OCI-LY1 (cell line): ENCODE measurements at regions not wholly inside any gene's neighbourhood (a gene's known extent, or its start where the extent isn't known, plus 50 kb on each side); places are given as distances from the start of the nearest gene placed in this dataset.

Experiments used
- H2AFZ ChIP-seq: fragments of 200-600 bp; sonication (generic), shearing (Covaris generic); 2 replicates; pipeline ENCODE4 v1.6.0; 2014; ENCODE audit warnings: antibody characterized with exemption, mild to moderate bottlenecking, low read length
- H3F3A ChIP-seq: fragments of 200-600 bp; sonication (generic), shearing (Covaris generic); 2 replicates; pipeline ENCODE4 v1.6.0; 2014; ENCODE audit warnings: mild to moderate bottlenecking, antibody characterized with exemption, low read length, moderate library complexity; ENCODE audit not compliant: insufficient read depth
- H3K27ac ChIP-seq: fragments of 200-600 bp; sonication (generic); 2 replicates; pipeline ENCODE4 v1.5.1; 2014; ENCODE audit warnings: low read length, mixed run types, mild to moderate bottlenecking, low read depth; ENCODE audit not compliant: poor library complexity, severe bottlenecking
- H3K27me3 ChIP-seq: fragments of 200-600 bp; sonication (generic); 2 replicates; pipeline ENCODE4 v1.6.0; 2014; ENCODE audit warnings: antibody characterized with exemption, mild to moderate bottlenecking, low read length, moderate library complexity; ENCODE audit not compliant: insufficient read depth
- H3K36me3 ChIP-seq: fragments of 200-600 bp; sonication (generic); 2 replicates; pipeline ENCODE4 v1.6.1; 2014; ENCODE audit warnings: mild to moderate bottlenecking, antibody characterized with exemption, low read length, moderate library complexity, mixed read lengths; ENCODE audit not compliant: insufficient read depth
- H3K4me1 ChIP-seq: fragments of 200-600 bp; sonication (generic); 2 replicates; pipeline ENCODE4 v1.5.1; 2014; ENCODE audit warnings: mild to moderate bottlenecking, low read length, moderate library complexity; ENCODE audit not compliant: insufficient read depth, severe bottlenecking
- H3K4me2 ChIP-seq: fragments of 200-600 bp; sonication (generic), shearing (Covaris generic); 2 replicates; pipeline ENCODE4 v1.6.1; 2014; ENCODE audit warnings: low read length
- H3K4me3 ChIP-seq: fragments of 200-600 bp; sonication (generic); 2 replicates; pipeline ENCODE4 v1.5.1; 2014; ENCODE audit warnings: low read length, low read depth, mild to moderate bottlenecking, mixed read lengths; ENCODE audit not compliant: poor library complexity, severe bottlenecking
- H3K79me2 ChIP-seq: fragments of 200-600 bp; shearing (Covaris generic); 2 replicates; pipeline ENCODE4 v1.6.1; 2016; ENCODE audit warnings: mixed run types, low read length, mixed read lengths; ENCODE audit not compliant: insufficient read depth
- H3K9ac ChIP-seq: fragments of 200-600 bp; sonication (generic), shearing (Covaris generic); 2 replicates; pipeline ENCODE4 v1.6.1; 2014; ENCODE audit warnings: mild to moderate bottlenecking, low read length, mixed read lengths
- H3K9me2 ChIP-seq: fragments of 200-600 bp; sonication (generic), shearing (Covaris generic); 2 replicates; pipeline ENCODE4 v1.6.1; 2014; ENCODE audit warnings: low read depth, mild to moderate bottlenecking, low read length, mixed read lengths
- H3K9me3 ChIP-seq: fragments of 200-600 bp; shearing (Covaris generic); 2 replicates; pipeline ENCODE4 v1.6.1; 2014; ENCODE audit warnings: low read length, mixed read lengths
- H4K20me1 ChIP-seq: fragments of 200-600 bp; sonication (generic), shearing (Covaris generic); 2 replicates; pipeline ENCODE4 v1.6.0; 2016; ENCODE audit warnings: mild to moderate bottlenecking, low read length; ENCODE audit not compliant: insufficient read depth
- CTCF ChIP-seq: fragments of 200-600 bp; sonication (generic), shearing (Covaris generic); IDR thresholded peaks from 2 replicates; pipeline ENCODE4 v1.5.1; 2017; ENCODE audit warnings: mild to moderate bottlenecking, antibody characterized with exemption, low read length, moderate library complexity, mixed read lengths
- EZH2 ChIP-seq: fragments of 200-600 bp; sonication (generic), shearing (Covaris generic); IDR thresholded peaks from 2 replicates; pipeline ENCODE4 v1.8.0; 2017; ENCODE audit warnings: borderline replicate concordance, mixed run types, mild to moderate bottlenecking, antibody characterized with exemption, low read length, moderate library complexity, mixed read lengths

GRCh38 chr17:68805609-68806008 is 149.6 kb downstream of the ABCA8 start:
- H3K79me2 ChIP-seq = no peaks in the 10 kb centered on the region
- H3K27me3 ChIP-seq = no peaks in the 10 kb centered on the region
- no peaks in the 10 kb centered on the region for H3K4me1 ChIP-seq
- H4K20me1 ChIP-seq = no peaks in the 10 kb centered on the region
- no peak overlapping the region for H2AFZ ChIP-seq
- no peak overlapping the region for H3K4me3 ChIP-seq
- H3K36me3 ChIP-seq = no peaks in the 10 kb centered on the region
- no peak overlapping the region for H3K4me2 ChIP-seq
- no peaks in the 10 kb centered on the region for H3F3A ChIP-seq
- no peaks in the 10 kb centered on the region for H3K9me3 ChIP-seq
- no peak for TF ChIP-seq CTCF
- no peak for TF ChIP-seq EZH2
- no peak overlapping the region for H3K27ac ChIP-seq
- no peak overlapping the region for H3K9ac ChIP-seq
- H3K9me2 ChIP-seq = no peaks in the 10 kb centered on the region

GRCh38 chr17:68804777-68805520 is 150.2 kb downstream of the ABCA8 start:
- no peak for TF ChIP-seq EZH2
- no peak for TF ChIP-seq CTCF
- Histone ChIP-seq H3K9me2 (no peaks in the 10 kb centered on the region), H3K27me3 (no peaks in the 10 kb centered on the region), H3K9me3 (no peaks in the 10 kb centered on the region), H3F3A (no peaks in the 10 kb centered on the region), H3K27ac (no peak overlapping the region), H3K4me2 (no peak overlapping the region), H3K4me1 (no peaks in the 10 kb centered on the region), H3K9ac (no peak overlapping the region), H2AFZ (no peak overlapping the region), H3K4me3 (no peak overlapping the region), H3K36me3 (no peaks in the 10 kb centered on the region), H3K79me2 (no peaks in the 10 kb centered on the region), H4K20me1 (no peaks in the 10 kb centered on the region)

- H3K9me2 ChIP-seq = no peaks in the 10 kb centered on the region
- no peak overlapping the region for H3K4me2 ChIP-seq
- H4K20me1 ChIP-seq = no peaks in the 10 kb centered on the region
- no peak overlapping the region for H3K9ac ChIP-seq
- H3K4me1 ChIP-seq = no peaks in the 10 kb centered on the region
- H3K27me3 ChIP-seq = no peaks in the 10 kb centered on the region
- no peak overlapping the region for H3K4me3 ChIP-seq
- no peaks in the 10 kb centered on the region for H3K9me3 ChIP-seq
- no peaks in the 10 kb centered on the region for H3K79me2 ChIP-seq
- no peak overlapping the region for H3K27ac ChIP-seq
- H3K36me3 ChIP-seq = no peaks in the 10 kb centered on the region
- TF ChIP-seq CTCF (no peak), EZH2 (no peak)
- no peak overlapping the region for H2AFZ ChIP-seq
- no peaks in the 10 kb centered on the region for H3F3A ChIP-seq
Measured at GRCh38 chr17:68803164-68803929, 151.8 kb downstream of the ABCA8 start.
